ENCODE measurements at regions not wholly inside any gene's neighbourhood (a gene's known extent, or its start where the extent isn't known, plus 50 kb on each side); places are given as distances from the start of the nearest gene placed in this dataset.

- TF ChIP-seq EZH2 (IDR thresholded peaks at IDR 0.05; ENCODE audit: insufficient read depth, poor library complexity, severe bottlenecking) (no peak), EZH2phosphoT487 (IDR thresholded peaks at IDR 0.05; ENCODE audit: insufficient read depth, low read depth) (no peak)
Measured at GRCh38 chr12:75611041-75611440, 99.6 kb upstream of the KRR1 start.
